GM19467 (cell line): ENCODE measurements at regions not wholly inside any gene's neighbourhood (a gene's known extent, or its start where the extent isn't known, plus 50 kb on each side); places are given as distances from the start of the nearest gene placed in this dataset.
A peak's percentile ranks its signal among the peaks of the same experiment; 100 is the strongest.

ENCODE experiments used
- ATAC-seq: cut with Tn5 transposase; IDR thresholded peaks from one replicate; pipeline ENCODE4 v1.9.1; 2021; ENCODE audit warnings: mild to moderate bottlenecking, moderate library complexity; ENCODE audit not compliant: unreplicated experiment

- no peak for ATAC-seq
Measured at GRCh38 chr6:26284537-26285142, 80.4 kb upstream of the BTN3A2 start.

GRCh38 chr6:26285143-26286134 lies 79.6 kb upstream of the BTN3A2 start:
- ATAC-seq, result peak; percentile 66

GRCh38 chr6:26286168-26286877 lies 78.7 kb upstream of the BTN3A2 start:
- ATAC-seq, result no peak

GRCh38 chr6:26288155-26288554 lies 76.8 kb upstream of the BTN3A2 start:
- no peak for ATAC-seq

GRCh38 chr6:26290941-26291340 lies 74.1 kb upstream of the BTN3A2 start:
- ATAC-seq, result no peak

- ATAC-seq, result no peak
Measured at GRCh38 chr6:26292709-26293108, 72.3 kb upstream of the BTN3A2 start.

GRCh38 chr6:26294302-26294701 lies 70.7 kb upstream of the BTN3A2 start:
- ATAC-seq, result no peak

- no peak for ATAC-seq
Measured at GRCh38 chr6:26295691-26296555, 69.1 kb upstream of the BTN3A2 start.

- no peak for ATAC-seq
Measured at GRCh38 chr6:26296556-26296856, 68.5 kb upstream of the BTN3A2 start.

GRCh38 chr6:26296857-26297648 lies 67.9 kb upstream of the BTN3A2 start:
- no peak for ATAC-seq

GRCh38 chr6:26299286-26300042 lies 65.5 kb upstream of the BTN3A2 start:
- ATAC-seq, result no peak

- ATAC-seq, result no peak
Measured at GRCh38 chr6:26300043-26300331, 65.0 kb upstream of the BTN3A2 start.

- no peak for ATAC-seq
Measured at GRCh38 chr6:26300359-26300758, 64.6 kb upstream of the BTN3A2 start.

GRCh38 chr6:26300828-26301227 lies 64.2 kb upstream of the BTN3A2 start:
- ATAC-seq, result no peak

- ATAC-seq, result no peak
Measured at GRCh38 chr6:26301638-26302037, 63.4 kb upstream of the BTN3A2 start.

- ATAC-seq, result no peak
Measured at GRCh38 chr6:26302941-26303559, 61.9 kb upstream of the BTN3A2 start.

GRCh38 chr6:26304213-26304796 lies 60.7 kb upstream of the BTN3A2 start:
- no peak for ATAC-seq

- no peak for ATAC-seq
Measured at GRCh38 chr6:26304797-26305640, 60.0 kb upstream of the BTN3A2 start.
